Naive B cell (primary cell): ENCODE measurements at regions not wholly inside any gene's neighbourhood (a gene's known extent, or its start where the extent isn't known, plus 50 kb on each side); places are given as distances from the start of the nearest gene placed in this dataset.

Source experiments
- ATAC-seq, 2 donors: fragments of 150-1000 bp; cut with Tn5 transposase; 2 replicates each; pipeline ENCODE4 v1.10.0; 2021; ENCODE audit warnings: low read depth in 2 of 2, mild to moderate bottlenecking in 2 of 2, moderate library complexity in 2 of 2
- DNase-seq: peaks from one replicate; pipeline ENCODE4 v3.0.0; 2022
- H3K27ac Mint-ChIP-seq, 6 donors: one replicate each; pipeline ENCODE4 v1.8.0; 2020 to 2022; ENCODE audit warnings: mild to moderate bottlenecking in 6 of 6, mixed read lengths in 6 of 6, moderate library complexity in 5 of 6, inconsistent platforms in 2 of 6
- H3K27me3 Mint-ChIP-seq, 3 donors: one replicate each; pipeline ENCODE4 v1.8.0; 2021 to 2022; ENCODE audit warnings: mixed read lengths in 3 of 3, mild to moderate bottlenecking in 1 of 3
- H3K36me3 Mint-ChIP-seq, 2 donors: one replicate each; pipeline ENCODE4 v1.8.0; 2020 to 2022; ENCODE audit warnings: mixed read lengths in 2 of 2, inconsistent platforms in 1 of 2, mild to moderate bottlenecking in 1 of 2
- H3K4me1 Mint-ChIP-seq, 3 donors: one replicate each; pipeline ENCODE4 v1.8.0; 2020 to 2022; ENCODE audit warnings: mixed read lengths in 3 of 3, inconsistent platforms in 1 of 3, mild to moderate bottlenecking in 1 of 3, moderate library complexity in 1 of 3
- H3K4me3 Mint-ChIP-seq, 8 donors: one replicate each; pipeline ENCODE4 v1.8.0; 2020 to 2022; ENCODE audit warnings: mild to moderate bottlenecking in 8 of 8, mixed read lengths in 8 of 8, moderate library complexity in 8 of 8, inconsistent platforms in 2 of 8
- H3K9me3 Mint-ChIP-seq, 7 donors: one replicate each; pipeline ENCODE4 v1.8.0; 2020 to 2022; ENCODE audit warnings: mixed read lengths in 7 of 7, mild to moderate bottlenecking in 5 of 7, inconsistent platforms in 2 of 7, moderate library complexity in 1 of 7

DNA sequence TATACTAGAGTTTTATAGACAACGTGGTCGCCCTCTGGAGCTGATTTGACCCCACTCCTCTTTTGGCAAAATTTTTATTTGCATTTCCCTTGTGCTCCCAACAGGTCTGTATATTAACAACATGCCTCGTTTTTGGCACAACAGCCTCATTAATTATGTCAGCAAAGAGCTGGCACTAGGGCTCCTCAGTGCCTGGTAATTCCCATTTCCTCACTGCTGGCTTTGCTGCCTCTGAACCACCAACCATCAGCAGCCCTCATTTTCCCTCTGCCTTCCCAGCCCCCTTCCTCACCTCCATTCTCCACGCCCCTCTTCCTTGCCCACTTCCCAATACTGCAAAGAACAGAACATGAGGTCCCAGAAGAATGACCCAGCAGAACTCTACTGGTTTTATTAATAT is 204.8 kb downstream of the ABHD5 start:
- no peak for DNase-seq
- peaks cover 16 to 36% (median 28%) of the 10 kb centered on the region in 3 donors for H3K4me1 Mint-ChIP-seq
- H3K4me3 Mint-ChIP-seq: peak overlapping the region in 2 of 8 donors; percentile 59 to 76
- H3K9me3 Mint-ChIP-seq: peaks cover 0 to 6% (median 2%) of the 10 kb centered on the region in 7 donors
- no peak for ATAC-seq
- no peak overlapping the region for H3K27ac Mint-ChIP-seq
- peaks cover 28 to 49% (median 47%) of the 10 kb centered on the region in 3 donors for H3K27me3 Mint-ChIP-seq
- peaks cover 4 to 13% of the 10 kb centered on the region in 2 donors for H3K36me3 Mint-ChIP-seq

DNA sequence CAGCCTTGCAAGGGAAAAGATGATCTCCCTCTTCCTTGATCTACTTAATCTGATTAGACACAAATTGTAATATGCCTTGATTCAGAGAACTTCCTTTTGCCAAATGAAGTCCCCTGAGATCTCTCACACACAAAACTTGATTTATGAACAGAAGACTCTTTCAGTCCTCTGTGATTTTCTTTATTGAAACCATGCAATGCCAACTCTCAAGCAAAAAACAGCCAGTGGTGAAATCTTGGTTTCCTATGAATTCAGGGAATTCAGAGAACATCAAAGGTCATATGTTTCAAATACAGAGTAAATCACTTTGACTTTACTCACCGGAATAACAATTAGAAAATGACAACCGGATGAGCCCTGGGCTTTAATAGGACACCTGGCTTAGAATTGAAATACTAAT is 211.7 kb downstream of the ABHD5 start:
- H3K27me3 Mint-ChIP-seq: peaks cover 12 to 33% (median 28%) of the 10 kb centered on the region in 3 donors
- H3K9me3 Mint-ChIP-seq: peaks cover 0 to 10% (median 4%) of the 10 kb centered on the region in 7 donors
- H3K36me3 Mint-ChIP-seq: peaks cover 4 to 15% of the 10 kb centered on the region in 2 donors
- H3K4me1 Mint-ChIP-seq: peaks cover 8 to 13% (median 11%) of the 10 kb centered on the region in 3 donors
- no peak for DNase-seq
- ATAC-seq: no peak
- H3K27ac Mint-ChIP-seq: no peak overlapping the region
- no peak overlapping the region for H3K4me3 Mint-ChIP-seq

DNA sequence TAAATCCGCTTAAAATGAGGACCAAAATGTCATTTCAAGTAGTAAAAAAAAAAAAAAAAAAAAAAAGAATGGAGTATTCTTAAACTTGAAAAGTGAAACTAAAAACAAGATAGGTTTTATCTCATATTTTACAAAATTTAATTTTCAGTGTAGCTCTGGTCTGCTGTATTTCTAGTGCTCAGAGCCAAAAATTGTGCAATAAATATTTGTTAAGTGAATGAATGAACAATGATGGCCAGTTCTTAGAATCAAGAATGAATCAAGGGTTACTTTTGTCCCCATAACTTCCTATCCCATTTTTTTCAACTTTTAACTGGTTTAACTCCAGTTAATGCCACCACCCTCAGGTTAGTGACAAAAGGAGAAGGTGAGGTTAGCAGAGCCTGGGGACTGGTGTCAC is 214.4 kb downstream of the ABHD5 start:
- H3K4me3 Mint-ChIP-seq: no peak overlapping the region
- H3K27ac Mint-ChIP-seq: no peak overlapping the region
- H3K27me3 Mint-ChIP-seq: peaks cover 3 to 15% (median 6%) of the 10 kb centered on the region in 3 donors
- H3K9me3 Mint-ChIP-seq: peaks cover 0 to 10% (median 4%) of the 10 kb centered on the region in 7 donors
- H3K4me1 Mint-ChIP-seq: peaks cover 11 to 19% (median 14%) of the 10 kb centered on the region in 3 donors
- H3K36me3 Mint-ChIP-seq: peaks cover 0 to 6% of the 10 kb centered on the region in 2 donors
- DNase-seq (no peak), ATAC-seq (no peak)

DNA sequence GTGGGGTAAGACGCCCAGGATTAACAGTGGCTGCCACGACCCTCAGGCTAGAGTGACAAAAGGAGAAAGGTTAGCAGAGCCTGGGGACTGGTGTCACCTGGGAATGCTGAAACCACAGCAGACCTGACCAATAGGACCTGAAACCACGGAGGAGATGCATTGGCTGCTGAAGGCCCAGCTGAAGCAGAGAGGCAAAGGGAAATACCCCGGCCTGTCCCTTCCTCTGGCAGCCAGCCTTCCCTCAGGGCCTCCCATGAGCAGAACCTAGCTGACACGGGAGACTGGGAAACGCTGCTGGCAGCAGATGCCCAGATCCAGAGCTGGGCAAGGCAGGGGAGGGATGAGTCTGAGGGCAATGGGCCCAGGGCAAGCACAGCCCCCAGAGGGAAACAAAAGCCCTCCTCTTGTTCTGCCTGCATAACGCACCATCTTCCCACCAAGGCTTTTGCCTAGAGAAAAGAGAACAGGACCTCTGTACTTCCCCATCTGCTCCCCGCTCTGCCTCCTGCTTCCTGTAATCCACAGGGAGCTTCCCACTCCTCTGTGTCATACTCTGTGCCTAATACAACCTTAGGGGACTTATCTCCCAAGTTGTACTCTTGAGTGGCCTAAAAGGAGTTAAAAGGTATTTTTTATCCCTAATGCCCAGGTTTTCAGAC is 216.2 kb downstream of the ABHD5 start:
- peaks cover 11 to 19% (median 14%) of the 10 kb centered on the region in 3 donors for H3K4me1 Mint-ChIP-seq
- H3K27me3 Mint-ChIP-seq: peaks cover 0 to 11% (median 3%) of the 10 kb centered on the region in 3 donors
- DNase-seq: no peak
- peak in 1 of 2 donors; percentile 8 for ATAC-seq
- H3K27ac Mint-ChIP-seq: peak overlapping the region in 2 of 6 donors; percentile 14
- no peaks in the 10 kb centered on the region for H3K36me3 Mint-ChIP-seq
- H3K9me3 Mint-ChIP-seq: no peaks in the 10 kb centered on the region
- peak overlapping the region in 1 of 8 donors; percentile 74 for H3K4me3 Mint-ChIP-seq

DNA sequence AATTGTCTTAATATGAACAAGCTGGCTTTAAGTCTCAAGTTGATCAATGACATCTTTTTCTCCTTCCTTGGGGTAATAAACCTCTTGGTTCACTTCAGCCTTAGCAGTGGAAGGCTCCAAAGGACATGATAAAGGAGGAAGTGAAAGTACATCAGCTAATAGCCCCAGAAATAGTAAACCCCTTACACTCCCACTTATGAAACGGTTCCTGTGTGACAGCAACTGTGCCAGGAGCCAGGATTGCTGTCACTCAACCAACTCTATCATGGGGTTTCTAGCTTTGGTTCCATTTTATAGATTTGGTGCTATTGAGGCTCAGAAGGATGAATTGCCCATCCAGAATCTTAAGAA is 216.7 kb downstream of the ABHD5 start:
- ATAC-seq: peak; percentile 80 to 84
- peak overlapping the region in 2 of 6 donors; percentile 14 for H3K27ac Mint-ChIP-seq
- peaks cover 0 to 11% (median 3%) of the 10 kb centered on the region in 3 donors for H3K27me3 Mint-ChIP-seq
- no peaks in the 10 kb centered on the region for H3K36me3 Mint-ChIP-seq
- H3K9me3 Mint-ChIP-seq: no peaks in the 10 kb centered on the region
- DNase-seq: peak; percentile 14
- H3K4me3 Mint-ChIP-seq: peak overlapping the region in 1 of 8 donors; percentile 74
- peaks cover 11 to 19% (median 14%) of the 10 kb centered on the region in 3 donors for H3K4me1 Mint-ChIP-seq

DNA sequence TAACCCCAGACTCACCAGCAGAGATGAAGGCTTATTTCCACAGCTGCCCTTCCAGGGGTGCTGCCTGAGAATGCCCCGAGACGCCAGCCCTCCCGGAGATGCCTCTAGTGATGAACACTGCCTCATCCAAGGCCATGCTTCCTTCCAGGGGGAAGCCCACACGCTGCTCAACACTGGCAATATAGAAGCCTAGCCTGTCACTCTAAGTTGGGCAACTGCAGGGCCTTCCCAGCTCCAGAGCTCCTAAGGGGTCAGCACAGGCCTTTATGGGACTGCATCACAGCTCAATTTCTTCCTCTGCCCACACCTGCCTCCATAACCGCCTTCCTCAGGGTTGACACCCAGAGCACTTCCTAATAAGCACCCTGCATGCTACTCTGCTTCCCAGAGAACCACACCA is 217.7 kb downstream of the ABHD5 start:
- Mint-ChIP-seq H3K4me3 (no peak overlapping the region), H3K27ac (peak overlapping the region in 2 of 6 donors; percentile 37 to 64)

DNA sequence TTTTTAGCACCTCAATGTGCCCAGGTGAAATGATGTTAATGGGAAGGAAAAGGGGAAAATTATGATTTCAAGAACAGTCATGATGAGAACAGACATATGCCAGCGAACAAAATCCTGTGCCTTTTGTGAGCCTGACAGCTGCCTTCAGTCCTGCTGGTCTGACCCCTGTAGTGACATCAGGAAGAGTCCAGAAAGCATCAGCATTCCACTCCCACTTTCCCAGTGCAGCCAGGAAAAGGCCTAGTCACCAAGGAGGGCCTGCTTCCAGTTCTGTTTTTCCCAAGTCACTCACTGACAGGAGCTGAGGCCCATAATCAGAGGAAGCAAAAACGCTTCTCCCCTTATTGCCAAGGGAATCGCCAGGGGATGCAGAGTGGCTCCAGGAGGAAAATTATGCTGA is 218.4 kb downstream of the ABHD5 start:
- no peak for ATAC-seq
- Mint-ChIP-seq H3K9me3 (no peaks in the 10 kb centered on the region), H3K4me1 (peaks cover 11 to 19% (median 14%) of the 10 kb centered on the region in 3 donors), H3K36me3 (no peaks in the 10 kb centered on the region), H3K27ac (no peak overlapping the region), H3K4me3 (no peak overlapping the region), H3K27me3 (peaks cover 0 to 10% (median 3%) of the 10 kb centered on the region in 3 donors)
- no peak for DNase-seq

More for the DNA sequence above, 217.7 kb downstream of the ABHD5 start:
- H3K36me3 Mint-ChIP-seq: no peaks in the 10 kb centered on the region
- H3K9me3 Mint-ChIP-seq: no peaks in the 10 kb centered on the region
- ATAC-seq: no peak
- DNase-seq: no peak
- peaks cover 0 to 17% (median 3%) of the 10 kb centered on the region in 3 donors for H3K27me3 Mint-ChIP-seq
- peaks cover 11 to 19% (median 14%) of the 10 kb centered on the region in 3 donors for H3K4me1 Mint-ChIP-seq

DNA sequence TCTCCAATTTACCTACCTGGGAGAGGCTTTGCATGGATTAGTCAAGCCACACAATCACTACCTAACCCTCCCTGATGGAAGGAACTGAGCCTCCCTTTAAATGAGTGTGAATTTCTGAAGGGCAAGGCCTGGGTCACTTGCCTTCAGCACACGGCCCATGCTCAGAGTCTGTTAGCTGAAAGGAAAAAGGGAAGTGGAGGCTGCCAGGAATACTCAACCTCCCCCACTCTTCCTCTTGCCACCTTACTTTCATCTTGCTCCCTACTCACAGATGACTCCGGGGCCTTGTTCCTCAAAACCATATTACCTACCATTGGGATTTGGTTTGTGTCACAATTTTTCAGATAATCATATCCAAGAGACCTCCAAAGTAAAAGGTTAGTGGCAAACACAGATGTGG is 220.0 kb downstream of the ABHD5 start:
- Mint-ChIP-seq H3K9me3 (peaks cover 0 to 3% (median 0%) of the 10 kb centered on the region in 7 donors), H3K4me1 (peaks cover 11 to 18% (median 14%) of the 10 kb centered on the region in 3 donors), H3K27ac (no peak overlapping the region), H3K27me3 (peaks cover 0 to 7% (median 3%) of the 10 kb centered on the region in 3 donors), H3K36me3 (no peaks in the 10 kb centered on the region), H3K4me3 (no peak overlapping the region)
- ATAC-seq (no peak), DNase-seq (no peak)

DNA sequence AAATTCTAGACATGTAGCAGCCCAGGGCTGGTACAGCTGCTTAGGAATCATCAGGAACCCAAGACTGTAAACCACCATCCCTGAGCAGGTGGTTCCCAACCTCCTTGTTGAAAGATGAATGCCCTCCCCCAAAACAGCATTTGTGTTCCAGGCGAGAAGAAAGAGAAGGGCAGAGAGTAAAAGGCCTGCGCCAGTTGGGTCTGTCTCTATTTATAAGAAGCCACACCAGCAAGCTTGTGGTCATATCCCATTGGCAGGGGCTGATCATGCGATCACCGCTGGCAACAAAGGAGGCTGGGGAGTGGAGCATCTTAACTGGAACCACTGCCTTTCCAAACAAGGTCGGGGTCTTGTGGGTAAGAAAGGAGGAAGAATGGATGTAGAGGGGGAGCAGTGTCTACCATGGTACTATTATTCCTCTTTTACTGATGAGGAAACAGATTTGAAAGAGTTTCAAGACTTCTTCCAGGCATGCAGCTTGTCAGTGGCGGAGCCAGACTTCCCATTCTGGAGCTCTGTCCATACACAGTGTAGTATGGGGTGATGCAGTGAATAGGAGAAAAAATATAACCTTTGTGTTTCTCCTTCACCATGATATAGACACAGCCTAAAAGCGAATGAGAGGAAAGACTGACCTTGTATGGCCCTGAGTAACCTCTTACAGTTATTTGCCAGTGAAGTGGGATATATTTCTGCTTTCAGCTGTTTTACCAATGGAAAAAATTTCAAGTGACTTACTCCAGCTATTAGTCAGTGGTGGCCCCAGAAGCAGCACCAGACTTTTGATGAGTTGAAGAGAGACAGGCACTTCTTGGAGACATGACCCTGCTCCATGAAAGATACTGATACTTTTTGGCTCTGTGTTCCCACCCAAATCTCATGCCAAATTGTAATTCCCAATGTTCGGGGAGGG is 222.6 kb downstream of the ABHD5 start:
- H3K36me3 Mint-ChIP-seq: no peaks in the 10 kb centered on the region
- no peak overlapping the region for H3K4me3 Mint-ChIP-seq
- ATAC-seq (no peak), DNase-seq (no peak)
- peaks cover 0 to 7% (median 5%) of the 10 kb centered on the region in 3 donors for H3K27me3 Mint-ChIP-seq
- H3K27ac Mint-ChIP-seq: no peak overlapping the region
- H3K4me1 Mint-ChIP-seq: no peaks in the 10 kb centered on the region
- H3K9me3 Mint-ChIP-seq: peaks cover 0 to 9% (median 5%) of the 10 kb centered on the region in 7 donors

DNA sequence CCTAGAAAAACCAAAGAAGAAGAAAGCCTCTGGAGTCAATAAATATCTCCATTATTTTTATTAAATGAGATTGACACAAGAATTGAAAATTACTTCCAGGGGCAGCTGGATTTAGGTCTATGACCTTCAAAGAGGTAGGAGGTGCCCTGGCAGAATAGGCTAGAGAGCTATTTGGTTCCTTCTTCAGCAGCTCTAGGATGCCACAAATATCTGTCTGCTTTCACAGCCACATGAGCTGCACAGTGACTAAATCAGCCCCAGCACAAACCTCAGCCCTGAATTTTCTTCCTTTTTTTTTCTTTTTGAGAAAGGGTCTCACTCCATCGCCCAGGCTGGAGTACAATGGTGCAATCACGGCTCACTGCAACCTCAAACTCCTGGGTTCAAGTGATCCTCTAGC is 223.5 kb downstream of the ABHD5 start:
- H3K27ac Mint-ChIP-seq: no peak overlapping the region
- no peaks in the 10 kb centered on the region for H3K36me3 Mint-ChIP-seq
- no peak for DNase-seq
- peaks cover 0 to 9% (median 5%) of the 10 kb centered on the region in 7 donors for H3K9me3 Mint-ChIP-seq
- ATAC-seq: no peak
- peaks cover 3 to 9% (median 7%) of the 10 kb centered on the region in 3 donors for H3K27me3 Mint-ChIP-seq
- H3K4me1 Mint-ChIP-seq: no peaks in the 10 kb centered on the region
- no peak overlapping the region for H3K4me3 Mint-ChIP-seq

DNA sequence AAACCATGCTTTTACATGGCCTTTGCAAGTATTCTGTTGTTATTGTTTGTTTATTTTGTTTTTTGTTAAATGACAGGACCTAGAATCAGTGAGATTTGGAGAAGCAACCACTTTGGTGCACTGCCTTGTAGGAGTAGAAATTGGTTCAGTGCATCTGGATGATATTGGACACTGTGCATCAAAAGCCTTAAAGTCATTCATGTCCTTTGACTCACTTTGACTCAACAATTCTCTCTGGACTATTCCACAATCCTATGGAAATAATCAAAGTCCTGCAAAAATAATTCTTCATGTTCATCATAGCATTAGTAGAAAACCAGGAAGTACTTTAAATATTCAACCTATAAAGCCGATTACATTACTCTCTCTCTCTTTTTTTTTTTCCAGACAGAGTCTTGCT is 224.8 kb downstream of the ABHD5 start:
- Mint-ChIP-seq H3K36me3 (peaks cover 0 to 7% of the 10 kb centered on the region in 2 donors), H3K9me3 (peaks cover 0 to 16% (median 5%) of the 10 kb centered on the region in 7 donors), H3K27me3 (peaks cover 14 to 16% (median 16%) of the 10 kb centered on the region in 3 donors), H3K4me1 (no peaks in the 10 kb centered on the region), H3K27ac (no peak overlapping the region), H3K4me3 (no peak overlapping the region)
- ATAC-seq (no peak), DNase-seq (no peak)

DNA sequence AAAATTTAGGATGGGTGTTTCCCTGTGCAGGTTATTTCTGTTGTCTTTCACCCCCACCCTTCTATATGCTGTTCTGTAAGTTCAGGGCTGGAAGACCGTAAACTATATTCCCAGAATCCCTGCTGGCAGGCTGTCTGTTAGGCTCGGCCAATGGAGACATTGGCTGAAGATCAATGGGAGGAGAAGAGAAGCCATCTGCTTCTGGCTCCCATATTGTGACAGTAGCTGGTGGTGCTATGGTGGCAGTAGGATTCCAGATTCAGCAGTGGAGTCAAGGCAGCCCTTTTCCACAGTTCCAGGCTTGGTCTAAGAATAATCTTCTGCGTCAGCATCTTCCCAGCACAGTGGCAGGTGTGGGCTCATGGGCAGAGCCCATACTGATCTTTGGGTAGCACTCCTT is 226.6 kb downstream of the ABHD5 start:
- Mint-ChIP-seq H3K27ac (no peak overlapping the region), H3K4me3 (no peak overlapping the region), H3K4me1 (no peaks in the 10 kb centered on the region), H3K36me3 (peaks cover 0 to 8% of the 10 kb centered on the region in 2 donors), H3K27me3 (peaks cover 25 to 29% (median 27%) of the 10 kb centered on the region in 3 donors), H3K9me3 (peaks cover 0 to 16% (median 5%) of the 10 kb centered on the region in 7 donors)
- ATAC-seq (no peak), DNase-seq (no peak)

DNA sequence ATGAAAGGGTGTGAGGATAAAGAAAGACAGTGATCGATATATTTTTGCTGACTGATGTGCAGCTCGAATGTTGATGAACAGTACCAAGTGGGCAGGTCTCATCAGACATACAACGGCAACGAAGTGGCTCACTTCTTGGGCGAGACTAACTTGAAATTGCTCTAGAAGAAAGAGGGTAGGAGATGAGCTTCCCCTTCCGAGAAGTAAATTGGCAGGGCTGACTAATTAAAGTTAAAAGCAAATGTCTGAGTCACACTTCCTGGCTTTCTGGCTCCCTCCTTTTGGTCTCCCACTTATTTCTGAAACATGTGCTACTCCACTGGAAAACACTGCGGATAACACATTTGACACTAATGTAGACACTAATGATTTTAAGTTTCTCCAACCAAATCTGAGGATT is 228.3 kb downstream of the ABHD5 start:
- Mint-ChIP-seq H3K9me3 (peaks cover 0 to 20% (median 5%) of the 10 kb centered on the region in 7 donors), H3K4me3 (no peak overlapping the region)

More for the DNA sequence above, 228.3 kb downstream of the ABHD5 start:
- Mint-ChIP-seq H3K27ac (no peak overlapping the region), H3K36me3 (peaks cover 0 to 9% of the 10 kb centered on the region in 2 donors), H3K4me1 (peaks cover 0 to 4% (median 0%) of the 10 kb centered on the region in 3 donors), H3K27me3 (peaks cover 35 to 46% (median 43%) of the 10 kb centered on the region in 3 donors)
- DNase-seq: no peak
- no peak for ATAC-seq
